Osteoblast (primary cell): ENCODE measurements at regions not wholly inside any gene's neighbourhood (a gene's known extent, or its start where the extent isn't known, plus 50 kb on each side); places are given as distances from the start of the nearest gene placed in this dataset.
"Not testable (repeated sequence)": the region's sequence is repeated elsewhere in the genome, so short reads cannot be mapped to it uniquely, and the experiment has no call there.

ENCODE experiments used
- DNase-seq: peaks from one replicate; pipeline ENCODE4 v3.0.0; 2011; ENCODE audit warnings: low spot score, mixed read lengths; ENCODE audit not compliant: insufficient read length; ENCODE audit errors: missing footprints
- H2AFZ ChIP-seq: 2 replicates; pipeline ENCODE4 v1.6.0; 2011; ENCODE audit warnings: mild to moderate bottlenecking, low read length
- H3K27ac ChIP-seq: 2 replicates; pipeline ENCODE4 v1.5.1; 2011; ENCODE audit warnings: mild to moderate bottlenecking, low read depth, low read length, moderate library complexity
- H3K27me3 ChIP-seq: 2 replicates; pipeline ENCODE4 v1.6.0; 2012; ENCODE audit warnings: mild to moderate bottlenecking, control low read depth, inconsistent platforms, low read length, moderate library complexity; ENCODE audit not compliant: insufficient read depth
- H3K36me3 ChIP-seq: 2 replicates; pipeline ENCODE4 v1.5.1; 2011; ENCODE audit warnings: mild to moderate bottlenecking, low read length, control low read depth, moderate library complexity; ENCODE audit not compliant: insufficient read depth
- H3K4me1 ChIP-seq: 2 replicates; pipeline ENCODE4 v1.5.1; 2011; ENCODE audit warnings: mild to moderate bottlenecking, low read length, control low read depth, moderate library complexity; ENCODE audit not compliant: insufficient read depth
- H3K4me2 ChIP-seq: 2 replicates; pipeline ENCODE4 v1.6.0; 2011; ENCODE audit warnings: mild to moderate bottlenecking, low read length; ENCODE audit not compliant: insufficient read depth
- H3K4me3 ChIP-seq: fragments of 200-600 bp; sonication (generic); 3 replicates; pipeline ENCODE4 v1.5.1; 2012; ENCODE audit warnings: mild to moderate bottlenecking, low read length, inconsistent platforms; ENCODE audit not compliant: insufficient read depth
- H3K79me2 ChIP-seq: 2 replicates; pipeline ENCODE4 v1.6.0; 2012; ENCODE audit warnings: mild to moderate bottlenecking, low read length, control low read depth, inconsistent platforms; ENCODE audit not compliant: insufficient read depth
- H3K9me3 ChIP-seq: 2 replicates; pipeline ENCODE4 v1.5.1; 2011; ENCODE audit warnings: low read depth, low read length, control low read depth
- H4K20me1 ChIP-seq: 2 replicates; pipeline ENCODE4 v1.6.0; 2012; ENCODE audit warnings: mild to moderate bottlenecking, low read length, control low read depth; ENCODE audit not compliant: insufficient read depth
- CTCF ChIP-seq: IDR thresholded peaks from 2 replicates; pipeline ENCODE4 v1.5.1; 2011; ENCODE audit warnings: mild to moderate bottlenecking, low read depth, low read length, moderate library complexity; ENCODE audit errors: extremely low read depth

GRCh38 chr2:22167256-22167655 lies 1043.5 kb downstream of the TDRD15 start:
- Histone ChIP-seq H3K4me1 (no peaks in the 10 kb centered on the region), H4K20me1 (no peaks in the 10 kb centered on the region), H3K4me3 (no peak overlapping the region), H3K27me3 (no peaks in the 10 kb centered on the region), H3K9me3 (peaks cover 4% of the 10 kb centered on the region), H3K79me2 (no peaks in the 10 kb centered on the region), H3K4me2 (no peak overlapping the region), H3K36me3 (no peaks in the 10 kb centered on the region), H2AFZ (no peak overlapping the region), H3K27ac (no peak overlapping the region)
- TF ChIP-seq CTCF: no peak
- no peak for DNase-seq

DNA sequence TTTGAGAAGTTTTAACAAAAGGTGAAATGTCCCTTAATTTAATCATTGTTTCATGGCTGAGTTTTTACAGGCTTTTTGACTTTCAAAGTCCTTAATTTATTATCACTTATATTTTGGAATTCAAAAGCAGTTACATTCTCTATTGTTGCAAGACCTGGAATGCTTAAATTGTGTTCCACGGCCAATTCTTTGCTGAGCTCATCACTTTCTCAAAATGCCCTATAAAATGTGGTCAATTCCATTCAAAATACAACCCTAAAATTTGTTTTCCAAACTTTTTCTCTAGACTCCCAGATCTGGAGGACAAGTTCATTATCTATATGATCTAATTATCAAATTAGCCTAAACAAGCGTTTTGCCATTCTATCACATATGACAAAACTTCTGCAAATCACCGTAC lies 1051.2 kb downstream of the TDRD15 start:
- Histone ChIP-seq H3K9me3 (no peaks in the 10 kb centered on the region), H3K27ac (no peak overlapping the region), H3K79me2 (no peaks in the 10 kb centered on the region), H3K27me3 (no peaks in the 10 kb centered on the region), H3K36me3 (no peaks in the 10 kb centered on the region), H3K4me1 (no peaks in the 10 kb centered on the region), H3K4me2 (no peak overlapping the region), H2AFZ (no peak overlapping the region), H4K20me1 (no peaks in the 10 kb centered on the region), H3K4me3 (no peak overlapping the region)
- no peak for DNase-seq
- TF ChIP-seq CTCF: no peak

DNA sequence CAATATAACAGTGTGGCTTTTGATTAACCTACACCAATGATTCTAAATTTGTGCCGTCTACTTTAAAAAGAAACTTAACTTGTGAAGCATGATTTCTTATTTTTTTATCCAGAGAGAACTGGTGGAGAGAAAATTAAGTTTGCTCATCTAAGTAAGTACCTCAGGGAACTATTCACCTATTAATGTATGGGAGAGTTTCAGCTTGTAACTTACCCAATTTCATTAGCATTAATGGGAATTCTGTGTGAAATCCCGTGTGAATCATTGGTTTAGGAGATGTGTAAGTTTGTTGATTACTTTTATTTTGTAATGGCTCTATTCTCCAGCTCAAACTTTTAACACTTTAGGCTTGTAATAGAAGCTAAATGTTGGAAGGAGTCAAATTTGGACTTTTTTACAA lies 1061.5 kb downstream of the TDRD15 start:
- Histone ChIP-seq H3K79me2 (no peaks in the 10 kb centered on the region), H3K4me2 (no peak overlapping the region), H3K27ac (no peak overlapping the region), H3K9me3 (no peaks in the 10 kb centered on the region), H4K20me1 (no peaks in the 10 kb centered on the region), H2AFZ (no peak overlapping the region), H3K4me3 (no peak overlapping the region), H3K27me3 (no peaks in the 10 kb centered on the region), H3K4me1 (no peaks in the 10 kb centered on the region), H3K36me3 (no peaks in the 10 kb centered on the region)
- no peak for TF ChIP-seq CTCF
- no peak for DNase-seq

- DNase-seq, H2AFZ ChIP-seq, H3K79me2 ChIP-seq, H3K4me1 ChIP-seq, H3K27ac ChIP-seq, H4K20me1 ChIP-seq, H3K36me3 ChIP-seq, H3K4me3 ChIP-seq, H3K27me3 ChIP-seq, H3K9me3 ChIP-seq, H3K4me2 ChIP-seq: not testable (repeated sequence)
Measured at GRCh38 chr2:22186261-22186828, 1062.6 kb downstream of the TDRD15 start.
